SK-N-DZ (cell line): ENCODE measurements at regions not wholly inside any gene's neighbourhood (a gene's known extent, or its start where the extent isn't known, plus 50 kb on each side); places are given as distances from the start of the nearest gene placed in this dataset.
"Not testable (repeated sequence)": the region's sequence is repeated elsewhere in the genome, so short reads cannot be mapped to it uniquely, and the experiment has no call there.

Source experiments
- DNase-seq: peaks from one replicate; pipeline ENCODE4 v3.0.0-alpha.2; 2015; ENCODE audit warnings: low spot score

- no peak for DNase-seq
Observed at GRCh38 chr5:102617191-102618187, 118.7 kb upstream of the SLCO6A1 start.

- DNase-seq: peak; percentile 84
Observed at GRCh38 chr5:102622262-102622661, 123.5 kb upstream of the SLCO6A1 start.

GRCh38 chr5:102623329-102624065 lies 124.7 kb upstream of the SLCO6A1 start:
- DNase-seq: peak; percentile 57

DNA sequence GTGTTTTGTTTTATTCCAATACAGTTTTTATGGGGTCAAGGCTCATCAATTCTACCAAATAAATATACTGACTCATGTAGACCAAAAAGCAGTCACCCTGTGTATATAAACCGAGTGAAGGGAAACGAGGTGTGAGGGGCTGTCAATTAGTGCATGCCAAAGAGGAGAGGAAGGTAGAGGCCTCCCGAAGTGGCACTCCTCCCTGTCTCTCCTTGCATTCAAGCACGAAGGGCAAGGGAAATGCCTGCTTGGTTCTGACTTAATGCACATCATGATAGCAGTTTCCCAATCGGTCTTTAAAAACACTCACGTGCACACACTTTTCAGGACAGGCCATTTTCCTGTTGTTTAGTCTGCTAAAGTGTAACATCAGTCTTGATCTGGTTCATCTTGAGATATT lies 125.6 kb upstream of the SLCO6A1 start:
- DNase-seq: no peak

DNA sequence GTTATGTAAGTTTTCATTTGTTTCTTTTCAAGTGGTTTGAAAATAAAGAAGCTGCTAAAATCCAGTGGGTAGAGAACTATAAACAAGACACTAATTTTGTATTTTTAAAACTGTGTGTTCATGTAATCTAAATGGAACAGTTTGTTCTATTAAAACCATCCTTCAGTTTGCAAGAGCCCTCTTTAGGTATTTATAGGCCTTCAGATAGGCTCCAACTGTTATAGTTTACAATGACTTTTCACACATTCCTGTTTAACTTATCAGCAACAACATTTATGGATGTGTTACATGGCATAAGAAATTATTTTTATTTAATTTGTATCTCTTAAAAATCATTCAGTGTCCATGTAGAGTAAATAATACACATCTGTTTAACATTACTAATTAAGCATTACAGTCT lies 126.7 kb upstream of the SLCO6A1 start:
- no peak for DNase-seq

- DNase-seq: no peak
Observed at GRCh38 chr5:102625928-102626327, 127.1 kb upstream of the SLCO6A1 start.

- no peak for DNase-seq
Observed at GRCh38 chr5:102627315-102627714, 127.8 kb upstream of the PAM start.

DNA sequence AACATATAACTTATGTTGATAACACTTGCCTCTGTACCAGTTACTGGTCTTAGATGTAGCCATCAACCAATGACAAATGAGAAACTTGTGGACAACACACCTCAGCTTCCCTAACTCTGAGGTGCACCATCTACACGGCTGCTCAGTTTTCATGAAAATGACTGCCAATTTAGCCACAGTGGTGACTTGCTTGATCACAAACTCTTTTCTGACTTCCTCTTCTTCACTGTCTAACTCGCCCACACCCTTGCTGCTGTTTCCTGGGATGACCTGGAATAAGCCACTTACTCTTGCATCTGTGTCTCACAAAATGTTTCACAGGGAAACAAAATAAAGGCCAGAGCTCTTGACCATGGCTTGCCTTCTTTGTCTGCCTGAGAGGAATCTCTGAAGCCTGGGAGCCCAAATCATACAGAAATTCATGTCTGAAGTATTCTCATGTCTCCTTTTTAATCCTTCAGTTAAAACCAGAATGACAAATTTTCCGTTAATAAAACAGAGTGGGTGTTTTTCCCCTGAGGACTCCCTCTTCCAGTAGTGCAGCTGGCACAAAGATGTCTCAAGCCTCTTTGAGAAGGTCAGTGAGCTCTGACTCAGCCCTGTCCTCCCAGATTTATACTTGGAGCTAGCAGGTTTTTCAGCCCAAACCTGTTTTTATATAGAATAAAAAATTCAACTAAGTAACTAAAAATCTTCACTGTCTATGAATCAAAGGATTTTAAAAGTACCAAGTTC lies 126.5 kb upstream of the PAM start:
- DNase-seq: no peak

GRCh38 chr5:102629827-102630605 lies 125.1 kb upstream of the PAM start:
- no peak for DNase-seq

DNA sequence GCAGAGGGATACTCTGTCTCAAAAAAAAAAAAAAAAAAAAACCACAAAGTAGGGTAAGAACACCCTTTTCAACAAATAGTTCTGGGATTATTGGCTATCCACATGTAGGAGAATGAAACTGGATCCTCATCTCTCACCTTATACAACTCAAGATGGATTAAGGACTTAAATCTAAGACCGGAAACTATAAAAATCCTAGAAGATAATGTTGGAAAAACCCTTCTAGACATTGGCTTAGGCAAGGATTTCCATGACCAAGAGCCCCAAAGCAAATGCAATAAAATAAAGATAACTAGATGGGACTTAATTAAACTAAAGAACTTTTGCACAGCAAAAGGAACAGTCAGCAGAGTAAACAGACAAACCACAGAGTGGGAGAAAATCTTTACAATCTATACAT lies 119.7 kb upstream of the PAM start:
- not testable (repeated sequence) for DNase-seq

DNA sequence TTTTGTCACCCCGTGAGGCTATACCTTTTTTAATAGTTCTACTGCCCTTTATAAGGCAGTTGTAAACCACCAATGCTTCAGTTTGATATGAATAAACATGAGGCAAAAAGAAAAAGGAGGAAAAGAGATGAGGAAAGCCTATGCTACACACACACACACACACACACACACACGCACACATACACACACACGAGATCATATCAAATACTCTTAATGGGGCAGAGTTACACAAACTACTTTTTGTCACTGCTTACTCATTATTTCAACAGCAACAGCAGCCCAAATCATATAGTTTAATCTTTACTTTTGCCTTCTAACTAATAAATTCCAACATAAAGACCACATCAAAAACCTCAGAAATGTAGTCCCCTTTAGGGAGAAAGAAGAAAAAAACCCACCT lies 116.8 kb upstream of the PAM start:
- no peak for DNase-seq

- peak; percentile 28 for DNase-seq
Observed at GRCh38 chr5:102638912-102639652, 116.0 kb upstream of the PAM start.

DNA sequence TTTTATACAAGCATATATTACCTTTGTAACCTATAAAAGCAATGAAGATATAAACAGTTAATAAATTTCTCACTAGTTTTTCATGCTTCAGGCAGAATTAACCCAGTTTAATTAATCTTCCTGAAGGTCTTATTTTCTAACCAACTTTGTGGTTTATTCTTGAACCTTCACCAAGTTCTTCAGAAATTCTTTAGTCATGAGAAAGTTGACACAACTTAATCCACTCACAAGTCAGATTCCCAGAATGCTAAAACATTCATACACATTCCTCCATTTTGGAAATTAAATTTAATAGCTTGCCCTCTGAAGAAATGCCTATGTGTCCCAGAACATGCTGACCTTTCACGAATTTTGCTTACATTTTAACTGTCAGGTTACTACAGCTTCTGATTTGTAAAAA lies 105.4 kb upstream of the PAM start:
- no peak for DNase-seq

GRCh38 chr5:102651466-102651865 lies 103.6 kb upstream of the PAM start:
- no peak for DNase-seq

GRCh38 chr5:102654559-102655349 lies 100.4 kb upstream of the PAM start:
- no peak for DNase-seq

DNA sequence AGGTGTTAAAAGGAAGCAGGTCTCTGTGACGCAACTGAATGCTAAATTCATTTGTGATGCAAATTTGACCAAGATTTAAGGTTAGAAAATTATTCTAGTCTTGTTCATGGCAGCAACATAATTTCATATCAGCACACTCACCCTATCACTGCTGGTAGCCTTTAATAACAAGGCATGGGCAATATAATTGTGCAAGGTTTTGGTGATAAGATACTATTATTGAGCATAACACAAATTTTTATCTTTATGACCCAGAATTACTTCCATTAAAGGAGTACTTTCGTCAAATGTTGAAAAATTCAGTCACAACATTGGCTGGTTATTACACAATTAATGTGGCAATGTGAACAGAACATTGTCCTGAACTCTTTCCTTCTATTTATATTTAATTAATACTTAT lies 96.0 kb upstream of the PAM start:
- DNase-seq: no peak

- DNase-seq: no peak
Observed at GRCh38 chr5:102660111-102660510, 95.0 kb upstream of the PAM start.

GRCh38 chr5:102663749-102664530 lies 91.2 kb upstream of the PAM start:
- no peak for DNase-seq
